K562 (cell line): ENCODE measurements at regions not wholly inside any gene's neighbourhood (a gene's known extent, or its start where the extent isn't known, plus 50 kb on each side); places are given as distances from the start of the nearest gene placed in this dataset.
A peak's percentile ranks its signal among the peaks of the same experiment; 100 is the strongest.

Experiments
- ATF7 ChIP-seq: fragments of 450-650 bp; IDR thresholded peaks from 2 replicates; pipeline ENCODE4 v1.7.1; 2014; ENCODE audit warnings: mild to moderate bottlenecking, moderate library complexity
- CEBPB ChIP-seq: fragments of 450-650 bp; IDR thresholded peaks from 2 replicates; pipeline ENCODE4 v1.6.1; 2016; ENCODE audit warnings: missing genetic modification characterization, missing compliant biosample characterization
- CHAMP1 ChIP-seq: fragments of 450-650 bp; IDR thresholded peaks from 2 replicates; pipeline ENCODE4 v1.6.1; 2016; ENCODE audit warnings: mild to moderate bottlenecking
- DPF2 ChIP-seq: fragments of 450-650 bp; IDR thresholded peaks from 2 replicates; pipeline ENCODE4 v1.6.1; 2016
- GTF2E2 ChIP-seq: fragments of 200-800 bp; sonication (Bioruptor generic); IDR thresholded peaks from 2 replicates; pipeline ENCODE4 v1.6.1; 2016; ENCODE audit warnings: missing genetic modification characterization, missing compliant biosample characterization
- MAFG ChIP-seq: fragments of 450-650 bp; conservative IDR thresholded peaks from 2 replicates; pipeline ENCODE4 v1.6.1; 2016; ENCODE audit warnings: missing genetic modification characterization, missing compliant biosample characterization
- PHF21A ChIP-seq: fragments of 450-650 bp; IDR thresholded peaks from 2 replicates; pipeline ENCODE4 v1.6.1; 2017; ENCODE audit warnings: low read depth, borderline replicate concordance
- TAF7 ChIP-seq: fragments of 450-650 bp; IDR thresholded peaks from 2 replicates; pipeline ENCODE4 v1.6.1; 2016; ENCODE audit warnings: missing genetic modification characterization, missing compliant biosample characterization
- XRCC3 ChIP-seq: fragments of 450-650 bp; IDR thresholded peaks from 2 replicates; pipeline ENCODE4 v1.6.1; 2017; ENCODE audit warnings: mild to moderate bottlenecking, moderate library complexity
- ZKSCAN3 ChIP-seq: fragments of 250-450 bp; sonication (Bioruptor Pico); IDR thresholded peaks from 2 replicates; pipeline ENCODE4 v1.4.0; 2020
- TF ChIP-seq, protein P1 (sequence below): IDR thresholded peaks from 2 replicates; pipeline ENCODE4 v1.6.1; 2011; ENCODE audit not compliant: insufficient read length; ENCODE audit errors: extremely low read depth
- TF ChIP-seq, protein P2 (sequence below), 2 experiments: fragments of 450-650 bp; formaldehyde crosslinking in 1 of 2; IDR thresholded peaks; 2 replicates each; pipeline versions ENCODE4 v1.4.0 to v1.6.1; 2014 to 2020; ENCODE audit warnings: mild to moderate bottlenecking in 2 of 2, borderline replicate concordance in 1 of 2, low read depth in 1 of 2

DNA sequence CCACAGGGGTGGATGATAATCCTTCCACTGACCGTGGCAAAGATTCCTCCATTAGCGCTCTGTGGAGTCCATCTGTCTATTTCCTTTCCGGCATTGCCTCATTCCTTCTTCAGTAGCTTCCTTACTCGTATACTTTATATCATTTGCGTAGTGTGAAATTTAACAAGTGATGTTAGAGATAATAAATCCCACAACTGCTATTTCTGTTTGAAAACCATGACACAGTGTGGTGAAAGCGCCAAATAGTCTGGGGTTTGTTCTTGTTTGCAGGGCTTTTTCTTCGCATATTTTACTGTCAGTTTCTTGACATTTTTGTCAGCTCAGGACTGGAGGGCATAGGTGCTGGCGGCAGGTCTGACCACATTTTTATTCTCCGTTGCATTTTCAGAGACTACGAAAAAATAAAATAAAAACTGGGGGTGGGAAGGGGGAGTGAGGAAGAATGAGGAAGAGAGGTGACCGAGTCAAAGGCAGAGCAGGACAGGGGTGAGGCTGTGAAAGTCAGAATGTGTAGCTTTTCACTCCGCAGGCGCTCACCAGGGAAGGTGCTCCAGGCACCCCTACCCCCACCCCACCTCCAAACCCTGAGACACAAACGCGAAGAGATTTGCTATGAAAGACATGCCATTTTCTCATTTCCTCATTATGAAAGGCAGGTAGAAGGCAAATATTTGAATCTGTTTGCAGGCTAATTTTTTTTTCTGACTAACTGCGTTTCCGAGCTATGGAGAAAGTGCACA, 965.0 kb downstream of the MCTP2 start (continued):
- TF ChIP-seq, protein P1, sequence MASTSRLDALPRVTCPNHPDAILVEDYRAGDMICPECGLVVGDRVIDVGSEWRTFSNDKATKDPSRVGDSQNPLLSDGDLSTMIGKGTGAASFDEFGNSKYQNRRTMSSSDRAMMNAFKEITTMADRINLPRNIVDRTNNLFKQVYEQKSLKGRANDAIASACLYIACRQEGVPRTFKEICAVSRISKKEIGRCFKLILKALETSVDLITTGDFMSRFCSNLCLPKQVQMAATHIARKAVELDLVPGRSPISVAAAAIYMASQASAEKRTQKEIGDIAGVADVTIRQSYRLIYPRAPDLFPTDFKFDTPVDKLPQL = no peak
- TF ChIP-seq, protein P2, sequence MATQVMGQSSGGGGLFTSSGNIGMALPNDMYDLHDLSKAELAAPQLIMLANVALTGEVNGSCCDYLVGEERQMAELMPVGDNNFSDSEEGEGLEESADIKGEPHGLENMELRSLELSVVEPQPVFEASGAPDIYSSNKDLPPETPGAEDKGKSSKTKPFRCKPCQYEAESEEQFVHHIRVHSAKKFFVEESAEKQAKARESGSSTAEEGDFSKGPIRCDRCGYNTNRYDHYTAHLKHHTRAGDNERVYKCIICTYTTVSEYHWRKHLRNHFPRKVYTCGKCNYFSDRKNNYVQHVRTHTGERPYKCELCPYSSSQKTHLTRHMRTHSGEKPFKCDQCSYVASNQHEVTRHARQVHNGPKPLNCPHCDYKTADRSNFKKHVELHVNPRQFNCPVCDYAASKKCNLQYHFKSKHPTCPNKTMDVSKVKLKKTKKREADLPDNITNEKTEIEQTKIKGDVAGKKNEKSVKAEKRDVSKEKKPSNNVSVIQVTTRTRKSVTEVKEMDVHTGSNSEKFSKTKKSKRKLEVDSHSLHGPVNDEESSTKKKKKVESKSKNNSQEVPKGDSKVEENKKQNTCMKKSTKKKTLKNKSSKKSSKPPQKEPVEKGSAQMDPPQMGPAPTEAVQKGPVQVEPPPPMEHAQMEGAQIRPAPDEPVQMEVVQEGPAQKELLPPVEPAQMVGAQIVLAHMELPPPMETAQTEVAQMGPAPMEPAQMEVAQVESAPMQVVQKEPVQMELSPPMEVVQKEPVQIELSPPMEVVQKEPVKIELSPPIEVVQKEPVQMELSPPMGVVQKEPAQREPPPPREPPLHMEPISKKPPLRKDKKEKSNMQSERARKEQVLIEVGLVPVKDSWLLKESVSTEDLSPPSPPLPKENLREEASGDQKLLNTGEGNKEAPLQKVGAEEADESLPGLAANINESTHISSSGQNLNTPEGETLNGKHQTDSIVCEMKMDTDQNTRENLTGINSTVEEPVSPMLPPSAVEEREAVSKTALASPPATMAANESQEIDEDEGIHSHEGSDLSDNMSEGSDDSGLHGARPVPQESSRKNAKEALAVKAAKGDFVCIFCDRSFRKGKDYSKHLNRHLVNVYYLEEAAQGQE (IDR thresholded peaks at IDR 0.05; ENCODE audit: borderline replicate concordance) = no peak
- TF ChIP-seq, protein P2 (CRISPR knock-in tag; IDR thresholded peaks at IDR 0.05; ENCODE audit: low read depth) = no peak
- TF ChIP-seq ZKSCAN3 (no peak), ATF7 (no peak), CHAMP1 (no peak), MAFG (tag) (no peak), TAF7 (tag) (no peak), GTF2E2 (tag) (no peak), XRCC3 (no peak), DPF2 (no peak), PHF21A (no peak), CEBPB (tag) (peak; percentile 41; the same call in 1 of the 2 replicates)
